AG10803 (cell line): ENCODE measurements at regions not wholly inside any gene's neighbourhood (a gene's known extent, or its start where the extent isn't known, plus 50 kb on each side); places are given as distances from the start of the nearest gene placed in this dataset.

Source experiments
- DNase-seq: peaks from one replicate; pipeline ENCODE4 v3.0.0; 2010; ENCODE audit warnings: low read depth
- H3K4me3 ChIP-seq: 2 replicates; pipeline ENCODE4 v1.5.1; 2011; ENCODE audit warnings: mild to moderate bottlenecking, low read length, control low read depth
- TF ChIP-seq, protein P1 (sequence below): conservative IDR thresholded peaks from 2 replicates; pipeline ENCODE4 v1.5.1; 2011; ENCODE audit warnings: mild to moderate bottlenecking, low read length, control low read depth, inconsistent platforms

DNA sequence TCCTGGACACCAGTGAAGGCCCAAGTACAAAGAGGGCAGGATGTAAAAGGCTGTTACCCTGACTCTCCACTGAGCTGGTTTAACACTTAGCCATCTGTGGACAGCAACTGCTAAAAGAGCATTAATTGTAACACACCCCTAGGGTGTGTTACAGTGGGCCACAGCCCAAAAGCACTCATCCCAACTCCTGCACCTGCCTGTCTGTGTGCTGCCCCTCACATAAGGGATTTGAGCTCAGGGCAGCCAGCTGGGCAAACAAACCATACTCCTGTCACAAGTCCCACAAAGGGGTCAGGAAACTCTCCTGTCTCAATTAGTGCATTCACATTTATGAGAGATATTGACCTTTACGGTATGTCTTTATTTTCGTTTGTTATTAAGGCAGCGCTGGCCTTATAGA lies 833.1 kb upstream of the NXPH2 start:
- TF ChIP-seq, protein P1, sequence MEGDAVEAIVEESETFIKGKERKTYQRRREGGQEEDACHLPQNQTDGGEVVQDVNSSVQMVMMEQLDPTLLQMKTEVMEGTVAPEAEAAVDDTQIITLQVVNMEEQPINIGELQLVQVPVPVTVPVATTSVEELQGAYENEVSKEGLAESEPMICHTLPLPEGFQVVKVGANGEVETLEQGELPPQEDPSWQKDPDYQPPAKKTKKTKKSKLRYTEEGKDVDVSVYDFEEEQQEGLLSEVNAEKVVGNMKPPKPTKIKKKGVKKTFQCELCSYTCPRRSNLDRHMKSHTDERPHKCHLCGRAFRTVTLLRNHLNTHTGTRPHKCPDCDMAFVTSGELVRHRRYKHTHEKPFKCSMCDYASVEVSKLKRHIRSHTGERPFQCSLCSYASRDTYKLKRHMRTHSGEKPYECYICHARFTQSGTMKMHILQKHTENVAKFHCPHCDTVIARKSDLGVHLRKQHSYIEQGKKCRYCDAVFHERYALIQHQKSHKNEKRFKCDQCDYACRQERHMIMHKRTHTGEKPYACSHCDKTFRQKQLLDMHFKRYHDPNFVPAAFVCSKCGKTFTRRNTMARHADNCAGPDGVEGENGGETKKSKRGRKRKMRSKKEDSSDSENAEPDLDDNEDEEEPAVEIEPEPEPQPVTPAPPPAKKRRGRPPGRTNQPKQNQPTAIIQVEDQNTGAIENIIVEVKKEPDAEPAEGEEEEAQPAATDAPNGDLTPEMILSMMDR, result no peak
- DNase-seq, result no peak
- no peak overlapping the region for H3K4me3 ChIP-seq

DNA sequence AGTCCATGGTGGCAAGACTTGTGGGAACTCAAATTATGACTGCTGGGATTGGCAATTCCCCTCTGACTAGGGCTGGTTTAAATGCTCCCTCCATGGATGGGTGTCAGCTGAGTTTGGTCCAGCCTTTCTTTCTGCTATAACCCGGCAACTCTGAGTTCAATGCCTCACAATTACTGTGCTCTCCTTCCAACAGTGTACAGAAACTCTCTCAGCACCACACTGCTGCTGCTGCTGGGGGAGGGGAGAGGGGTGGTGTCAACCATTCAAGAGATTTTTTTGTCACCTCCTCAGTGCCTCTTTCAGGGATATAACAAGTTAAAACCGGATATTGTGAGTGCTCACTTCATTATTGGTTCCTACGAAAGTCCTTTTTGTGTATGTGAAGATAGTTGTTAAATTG lies 830.3 kb upstream of the NXPH2 start:
- TF ChIP-seq, protein P1, result no peak
- H3K4me3 ChIP-seq, result no peak overlapping the region
- no peak for DNase-seq

DNA sequence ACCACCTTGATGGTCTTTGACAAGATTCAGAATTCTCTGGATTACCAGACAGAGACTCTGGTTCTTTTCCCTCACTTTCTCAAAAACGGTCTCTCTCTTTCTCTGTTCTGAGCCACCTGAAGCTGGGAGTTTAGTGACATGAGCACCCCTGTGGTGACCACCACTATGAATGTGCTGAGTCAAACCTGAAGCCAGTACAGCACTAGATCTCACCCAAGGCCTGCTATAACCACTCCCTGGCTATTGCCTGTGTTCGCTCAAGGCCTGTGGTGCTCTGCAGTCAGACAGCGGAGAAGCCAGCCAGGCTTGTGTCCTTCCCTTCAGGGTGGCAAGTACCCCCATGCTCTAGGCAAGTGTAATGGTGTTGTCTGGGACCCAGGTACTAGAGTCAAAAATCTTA lies 828.9 kb upstream of the NXPH2 start:
- TF ChIP-seq, protein P1, result no peak
- no peak for DNase-seq
- no peak overlapping the region for H3K4me3 ChIP-seq

DNA sequence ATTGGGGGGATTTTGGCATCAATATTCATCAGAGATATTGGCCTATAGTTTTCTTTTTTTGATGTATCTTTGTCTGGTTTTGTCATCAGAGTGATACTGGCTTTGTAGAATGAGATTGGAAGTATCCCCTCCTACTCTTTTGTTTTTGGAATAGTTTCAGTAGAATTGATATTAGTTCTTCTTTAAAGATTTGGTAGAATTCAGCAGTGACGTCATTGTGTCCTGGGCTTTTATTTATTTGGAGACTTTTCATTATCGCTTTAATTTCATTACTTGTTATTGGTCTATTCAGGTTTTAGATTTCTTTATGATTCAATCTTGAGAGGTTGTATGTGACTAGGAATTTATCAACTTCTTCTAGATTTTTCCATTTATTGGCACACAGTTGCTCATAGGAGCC lies 825.5 kb upstream of the NXPH2 start:
- DNase-seq, result no peak
- no peak overlapping the region for H3K4me3 ChIP-seq
- TF ChIP-seq, protein P1, result no peak

DNA sequence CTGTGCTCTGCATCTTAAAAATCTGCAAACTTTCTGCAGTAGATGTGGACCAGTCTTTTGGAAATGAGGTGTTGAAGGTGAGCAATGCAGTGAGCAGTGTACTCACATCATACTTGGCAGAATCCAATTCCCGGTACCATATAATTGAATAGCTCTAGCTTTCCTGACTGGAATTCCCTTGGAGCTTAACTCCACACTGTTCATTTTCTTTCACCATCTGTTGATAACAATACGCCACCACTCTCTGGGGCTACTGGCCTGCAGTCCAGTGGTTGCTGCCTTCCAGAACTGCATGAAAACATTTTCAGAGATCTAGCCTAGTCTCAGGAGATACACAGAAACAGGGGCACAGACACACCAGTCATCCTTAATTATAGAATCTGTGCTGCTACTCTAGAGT lies 820.0 kb upstream of the NXPH2 start:
- no peak overlapping the region for H3K4me3 ChIP-seq
- no peak for DNase-seq
- TF ChIP-seq, protein P1, result no peak

DNA sequence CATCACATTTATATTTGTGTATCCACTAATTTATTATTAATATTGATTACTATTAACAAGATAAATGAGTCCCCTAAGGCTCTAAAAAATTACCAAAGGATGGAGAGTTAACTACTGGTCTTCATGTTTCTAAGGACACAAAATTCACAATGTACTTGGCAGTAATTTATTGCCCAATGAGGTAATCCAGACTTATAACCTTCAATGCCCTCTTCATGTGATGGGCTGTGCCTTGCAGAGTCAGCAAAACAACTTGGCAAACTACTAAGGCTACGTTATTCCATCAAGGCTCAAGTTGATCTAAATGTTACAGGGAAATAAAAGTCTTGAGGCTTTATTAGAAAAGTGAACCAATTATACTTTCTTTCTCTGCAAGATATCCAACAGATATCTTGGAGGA lies 804.9 kb upstream of the NXPH2 start:
- no peak overlapping the region for H3K4me3 ChIP-seq
- TF ChIP-seq, protein P1, result no peak
- DNase-seq, result no peak

DNA sequence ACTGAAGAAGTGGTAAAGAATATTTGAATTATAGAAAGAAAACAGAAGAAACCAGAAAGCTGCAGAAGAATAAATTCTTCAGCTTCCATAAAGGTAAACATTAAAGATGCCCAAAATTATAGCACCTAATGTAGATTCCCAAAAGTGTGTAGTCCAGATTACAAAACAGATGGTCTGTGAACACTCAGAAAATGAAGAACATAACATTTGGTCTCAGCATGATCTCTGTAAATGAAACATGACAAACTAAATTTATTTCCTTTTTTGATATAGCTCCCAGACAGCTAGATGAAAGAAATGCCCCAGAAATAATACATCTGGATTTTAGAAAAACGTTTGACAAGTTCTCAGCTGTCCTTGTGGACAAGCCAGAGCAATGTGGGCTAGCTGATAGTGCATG lies 794.2 kb upstream of the NXPH2 start:
- H3K4me3 ChIP-seq, result no peak overlapping the region
- DNase-seq, result no peak
- TF ChIP-seq, protein P1, result no peak
